ENCODE measurements at regions not wholly inside any gene's neighbourhood (a gene's known extent, or its start where the extent isn't known, plus 50 kb on each side); places are given as distances from the start of the nearest gene placed in this dataset.
"Not testable (repeated sequence)": the region's sequence is repeated elsewhere in the genome, so short reads cannot be mapped to it uniquely, and the experiment has no call there.

- TF ChIP-seq, protein P1, sequence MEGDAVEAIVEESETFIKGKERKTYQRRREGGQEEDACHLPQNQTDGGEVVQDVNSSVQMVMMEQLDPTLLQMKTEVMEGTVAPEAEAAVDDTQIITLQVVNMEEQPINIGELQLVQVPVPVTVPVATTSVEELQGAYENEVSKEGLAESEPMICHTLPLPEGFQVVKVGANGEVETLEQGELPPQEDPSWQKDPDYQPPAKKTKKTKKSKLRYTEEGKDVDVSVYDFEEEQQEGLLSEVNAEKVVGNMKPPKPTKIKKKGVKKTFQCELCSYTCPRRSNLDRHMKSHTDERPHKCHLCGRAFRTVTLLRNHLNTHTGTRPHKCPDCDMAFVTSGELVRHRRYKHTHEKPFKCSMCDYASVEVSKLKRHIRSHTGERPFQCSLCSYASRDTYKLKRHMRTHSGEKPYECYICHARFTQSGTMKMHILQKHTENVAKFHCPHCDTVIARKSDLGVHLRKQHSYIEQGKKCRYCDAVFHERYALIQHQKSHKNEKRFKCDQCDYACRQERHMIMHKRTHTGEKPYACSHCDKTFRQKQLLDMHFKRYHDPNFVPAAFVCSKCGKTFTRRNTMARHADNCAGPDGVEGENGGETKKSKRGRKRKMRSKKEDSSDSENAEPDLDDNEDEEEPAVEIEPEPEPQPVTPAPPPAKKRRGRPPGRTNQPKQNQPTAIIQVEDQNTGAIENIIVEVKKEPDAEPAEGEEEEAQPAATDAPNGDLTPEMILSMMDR (conservative IDR thresholded peaks at IDR 0.05; ENCODE audit: low read depth, low read length) = not testable (repeated sequence)
- TF ChIP-seq EZH2phosphoT487 (IDR thresholded peaks at IDR 0.05; ENCODE audit: borderline replicate concordance, low read length) = not testable (repeated sequence)
These were observed 2887.2 kb downstream of the RPIA start for GRCh38 chr2:91578678-91579077.
